ENCODE measurements at regions not wholly inside any gene's neighbourhood (a gene's known extent, or its start where the extent isn't known, plus 50 kb on each side); places are given as distances from the start of the nearest gene placed in this dataset.

DNA sequence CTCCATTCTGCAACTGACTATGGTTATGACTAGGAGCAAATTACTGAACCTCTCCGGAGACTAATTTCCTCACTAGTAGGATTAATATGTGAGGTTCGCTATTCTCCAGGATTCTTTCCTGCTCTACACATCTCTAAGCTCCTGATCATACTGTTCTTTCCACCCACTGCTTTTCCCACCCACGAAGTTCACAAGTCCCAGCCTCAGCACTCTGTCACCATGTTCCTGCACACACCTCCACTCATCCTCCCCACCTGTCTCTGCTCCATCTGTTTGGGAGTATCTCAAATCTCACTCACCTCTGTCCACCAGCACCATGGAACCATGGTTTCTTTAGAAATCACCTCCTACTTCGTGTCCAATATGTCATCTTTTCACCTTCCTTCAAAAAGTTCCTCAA lies 185.3 kb downstream of the LRATD1 start:
- WGBS, 3 donors: 83 to 87% (median 86%) methylated on average over 4 of the region's 4 CpGs
- Histone ChIP-seq H3K27me3 (no peaks in the 10 kb centered on the region), H3K27ac (no peak overlapping the region), H3K4me1 (ENCODE audit: insufficient read depth) (no peaks in the 10 kb centered on the region), H3K36me3 (no peaks in the 10 kb centered on the region), H3K4me3 (no peak overlapping the region), H3K9me3 (no peaks in the 10 kb centered on the region)
- intact Hi-C loops (cut with DNase I): no loop called here
- TF ChIP-seq EP300 (IDR thresholded peaks at IDR 0.05): no peak
- no peak for DNase-seq

DNA sequence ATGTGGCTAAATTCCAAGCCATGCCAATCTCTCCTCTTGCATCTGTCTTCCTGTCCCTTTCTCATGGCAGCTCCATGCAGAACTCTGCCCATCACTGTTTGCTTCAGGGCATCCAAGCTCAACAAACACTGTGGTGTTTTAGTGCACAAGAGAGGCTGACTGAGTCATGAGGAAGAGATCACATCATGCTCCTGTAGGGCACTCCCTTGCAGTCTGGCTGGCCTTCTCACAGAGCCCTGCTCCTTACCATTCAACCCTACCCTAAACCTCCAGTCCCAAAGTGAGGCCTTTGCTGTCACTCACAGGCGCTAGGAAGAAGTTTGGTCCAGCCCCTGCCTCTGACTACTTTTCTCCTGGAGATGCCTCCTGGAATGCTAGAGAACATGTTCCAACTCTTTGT lies 194.0 kb downstream of the LRATD1 start:
- intact Hi-C loops (cut with DNase I): no loop called here
- 96 to 100% (median 98%) methylated on average over 1 of the region's 1 CpG for WGBS, 3 donors

DNA sequence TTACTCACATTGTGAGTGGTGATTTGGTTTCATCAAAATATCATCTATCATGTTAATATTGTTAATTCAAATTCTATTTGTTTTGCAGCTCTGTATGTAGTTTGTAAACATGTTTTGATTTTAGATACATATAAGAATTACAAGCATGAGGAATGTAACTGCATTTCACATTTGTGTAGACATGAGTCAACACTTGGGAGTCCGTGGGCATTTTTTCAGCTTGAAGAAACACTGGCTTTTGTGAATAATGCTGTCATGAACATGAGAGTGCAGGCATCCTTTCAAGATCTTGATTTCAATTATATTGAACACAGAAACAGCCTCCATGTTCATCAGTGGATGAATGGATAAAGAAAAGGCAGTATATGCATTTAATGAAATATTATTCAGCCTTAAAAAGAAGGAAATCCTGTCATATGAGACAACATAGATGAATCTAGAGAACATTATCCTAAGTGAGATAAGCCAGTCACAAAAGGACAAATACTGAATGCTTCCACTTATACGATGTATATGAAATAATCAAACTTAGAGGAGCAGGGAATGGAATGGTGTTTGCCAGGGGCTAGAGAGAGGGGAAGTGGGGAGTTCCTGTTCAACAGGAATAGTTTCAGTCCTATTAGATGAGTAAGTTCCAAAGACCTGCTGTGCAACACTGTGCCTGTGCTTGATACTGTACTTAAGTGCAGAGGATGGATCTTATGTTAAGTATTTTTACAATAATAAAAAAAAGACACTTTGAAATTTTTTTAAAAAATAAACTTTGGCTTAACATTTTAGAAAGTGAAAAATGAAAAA lies 194.9 kb downstream of the LRATD1 start:
- TF ChIP-seq EP300 (IDR thresholded peaks at IDR 0.05): no peak
- TF ChIP-seq POLR2A (IDR thresholded peaks at IDR 0.05): no peak
- TF ChIP-seq, protein P1, sequence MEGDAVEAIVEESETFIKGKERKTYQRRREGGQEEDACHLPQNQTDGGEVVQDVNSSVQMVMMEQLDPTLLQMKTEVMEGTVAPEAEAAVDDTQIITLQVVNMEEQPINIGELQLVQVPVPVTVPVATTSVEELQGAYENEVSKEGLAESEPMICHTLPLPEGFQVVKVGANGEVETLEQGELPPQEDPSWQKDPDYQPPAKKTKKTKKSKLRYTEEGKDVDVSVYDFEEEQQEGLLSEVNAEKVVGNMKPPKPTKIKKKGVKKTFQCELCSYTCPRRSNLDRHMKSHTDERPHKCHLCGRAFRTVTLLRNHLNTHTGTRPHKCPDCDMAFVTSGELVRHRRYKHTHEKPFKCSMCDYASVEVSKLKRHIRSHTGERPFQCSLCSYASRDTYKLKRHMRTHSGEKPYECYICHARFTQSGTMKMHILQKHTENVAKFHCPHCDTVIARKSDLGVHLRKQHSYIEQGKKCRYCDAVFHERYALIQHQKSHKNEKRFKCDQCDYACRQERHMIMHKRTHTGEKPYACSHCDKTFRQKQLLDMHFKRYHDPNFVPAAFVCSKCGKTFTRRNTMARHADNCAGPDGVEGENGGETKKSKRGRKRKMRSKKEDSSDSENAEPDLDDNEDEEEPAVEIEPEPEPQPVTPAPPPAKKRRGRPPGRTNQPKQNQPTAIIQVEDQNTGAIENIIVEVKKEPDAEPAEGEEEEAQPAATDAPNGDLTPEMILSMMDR (IDR thresholded peaks at IDR 0.05): no peak
- Histone ChIP-seq H3K27me3 (no peaks in the 10 kb centered on the region), H3K36me3 (no peaks in the 10 kb centered on the region), H3K9me3 (no peaks in the 10 kb centered on the region), H3K27ac (no peak overlapping the region), H3K4me3 (no peak overlapping the region), H3K4me1 (ENCODE audit: insufficient read depth) (no peaks in the 10 kb centered on the region)
- WGBS, 3 donors: 72 to 82% (median 75%) methylated on average over 2 of the region's 2 CpGs
- intact Hi-C loops (cut with DNase I): no loop called here
- no peak for DNase-seq

More for the DNA sequence above, 194.0 kb downstream of the LRATD1 start:
- Histone ChIP-seq H3K4me3 (no peak overlapping the region), H3K4me1 (ENCODE audit: insufficient read depth) (no peaks in the 10 kb centered on the region), H3K27ac (no peak overlapping the region), H3K27me3 (no peaks in the 10 kb centered on the region), H3K36me3 (no peaks in the 10 kb centered on the region), H3K9me3 (no peaks in the 10 kb centered on the region)
- TF ChIP-seq, protein P1 (IDR thresholded peaks at IDR 0.05): no peak
- TF ChIP-seq EP300 (IDR thresholded peaks at IDR 0.05): no peak
- no peak for TF ChIP-seq POLR2A (IDR thresholded peaks at IDR 0.05)
- no peak for DNase-seq

DNA sequence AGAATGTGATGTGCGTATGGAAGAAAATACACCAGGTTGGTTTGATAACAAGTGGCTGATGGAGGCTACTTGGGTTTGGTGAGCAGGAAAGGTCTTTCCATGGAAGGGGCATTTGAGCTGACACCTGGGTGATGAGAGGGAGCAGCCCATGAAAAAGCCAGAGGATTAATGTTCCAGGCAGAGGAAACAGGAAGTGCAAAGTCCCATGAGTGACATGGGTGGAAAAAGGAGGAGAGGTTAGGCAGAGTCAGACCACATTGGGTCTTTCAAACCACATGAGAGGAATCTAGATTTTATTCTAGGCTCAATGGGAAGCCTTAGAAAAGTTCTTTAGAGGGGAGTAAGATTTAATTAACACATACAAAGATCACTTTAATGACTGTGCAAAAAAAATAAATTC lies 195.7 kb downstream of the LRATD1 start:
- H3K4me1 ChIP-seq (ENCODE audit: insufficient read depth): no peaks in the 10 kb centered on the region
- intact Hi-C loops (cut with DNase I): no loop called here
- TF ChIP-seq EP300 (IDR thresholded peaks at IDR 0.05): no peak
- no peak for TF ChIP-seq POLR2A (IDR thresholded peaks at IDR 0.05)
- TF ChIP-seq, protein P1 (IDR thresholded peaks at IDR 0.05): no peak
- H3K27me3 ChIP-seq: no peaks in the 10 kb centered on the region
- no peaks in the 10 kb centered on the region for H3K9me3 ChIP-seq
- 0 to 98% (median 55%) methylated on average over 1 of the region's 1 CpG for whole genome bisulfite sequencing, 3 donors
- H3K27ac ChIP-seq: no peak overlapping the region
- no peak overlapping the region for H3K4me3 ChIP-seq
- DNase-seq: no peak
- no peaks in the 10 kb centered on the region for H3K36me3 ChIP-seq

DNA sequence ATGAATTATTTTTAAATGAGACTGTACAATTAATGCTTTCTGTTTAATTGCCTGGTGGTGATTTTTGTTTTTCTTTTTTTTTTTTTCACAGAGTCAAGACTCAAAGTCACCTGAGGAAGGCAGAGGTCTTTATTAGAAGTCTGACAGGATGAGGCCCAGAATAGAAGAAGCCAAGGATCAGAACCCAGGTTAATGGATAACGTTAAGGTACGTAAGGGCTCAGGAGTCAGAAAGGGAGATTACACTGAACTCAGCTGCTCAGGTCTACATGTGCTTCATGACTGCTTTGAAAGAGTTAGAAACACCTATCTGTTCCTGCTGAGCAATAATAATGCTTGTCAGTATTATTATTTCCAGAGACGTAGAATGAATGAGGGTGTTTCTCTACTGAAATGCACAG lies 196.5 kb downstream of the LRATD1 start:
- Histone ChIP-seq H3K27ac (no peak overlapping the region), H3K27me3 (no peaks in the 10 kb centered on the region), H3K36me3 (no peaks in the 10 kb centered on the region), H3K4me3 (no peak overlapping the region), H3K4me1 (ENCODE audit: insufficient read depth) (no peaks in the 10 kb centered on the region), H3K9me3 (no peaks in the 10 kb centered on the region)
- no peak for TF ChIP-seq EP300 (IDR thresholded peaks at IDR 0.05)
- TF ChIP-seq, protein P1 (IDR thresholded peaks at IDR 0.05): no peak
- no peak for TF ChIP-seq POLR2A (IDR thresholded peaks at IDR 0.05)
- DNase-seq: no peak
- 93 to 97% (median 95%) methylated on average over 3 of the region's 3 CpGs for WGBS, 3 donors
- intact Hi-C loops (cut with DNase I): no loop called here

All from ovary (tissue), 7 donors.